ENCODE measurements at regions not wholly inside any gene's neighbourhood (a gene's known extent, or its start where the extent isn't known, plus 50 kb on each side); places are given as distances from the start of the nearest gene placed in this dataset.

DNA sequence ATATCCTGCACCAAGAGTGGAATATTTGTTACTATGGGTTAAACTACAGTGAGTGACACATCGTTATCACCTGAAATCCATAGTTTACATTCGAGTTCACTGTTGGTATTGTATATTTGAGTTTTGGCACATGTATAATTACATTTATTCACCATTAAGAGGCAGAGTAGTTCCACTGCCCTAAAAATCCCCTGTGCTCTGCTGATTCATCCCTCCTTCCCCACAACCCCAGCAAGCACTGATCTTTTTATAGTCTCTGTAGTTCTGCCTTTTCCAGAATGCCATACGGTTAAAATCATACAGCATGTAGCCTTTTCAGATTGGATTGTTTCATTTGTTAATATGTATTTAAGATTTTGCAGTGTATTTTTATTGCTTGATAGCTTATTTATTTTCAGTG is 495.2 kb downstream of the DIRAS2 start:
- Mint-ChIP-seq H3K9me3 (peaks cover 0 to 7% (median 2%) of the 10 kb centered on the region in 7 donors), H3K27me3 (ENCODE audit: low read depth in 3 of 3) (peaks cover 0 to 3% (median 2%) of the 10 kb centered on the region in 3 donors), H3K4me3 (no peak overlapping the region), H3K4me1 (no peaks in the 10 kb centered on the region), H3K36me3 (no peaks in the 10 kb centered on the region), H3K27ac (no peak overlapping the region)
- DNase-seq: no peak
- no peak overlapping the region for H3K27ac ChIP-seq (ENCODE audit: low read depth in 1 of 2, low read length in 2 of 2)
- no peak overlapping the region for H2AFZ ChIP-seq (ENCODE audit: insufficient read depth, low read depth, low read length, poor library complexity, severe bottlenecking)
- H3K4me2 ChIP-seq (replicated peaks; ENCODE audit: extremely low read depth, low read length, poor library complexity, severe bottlenecking): no peak overlapping the region
- H3K36me3 ChIP-seq (replicated peaks in 1 of 2; ENCODE audit: control insufficient read depth in 1 of 2, insufficient read depth in 2 of 2, low read length in 2 of 2): no peaks in the 10 kb centered on the region
- no peaks in the 10 kb centered on the region for H3K4me1 ChIP-seq (ENCODE audit: control insufficient read depth in 1 of 2, insufficient read depth in 2 of 2, low read length in 2 of 2)
- H4K20me1 ChIP-seq (ENCODE audit: insufficient read depth, low read length): no peaks in the 10 kb centered on the region
- H3K4me3 ChIP-seq (replicated peaks in 1 of 3; ENCODE audit: low read depth in 2 of 3, low read length in 3 of 3): no peak overlapping the region
- TF ChIP-seq, protein P1, sequence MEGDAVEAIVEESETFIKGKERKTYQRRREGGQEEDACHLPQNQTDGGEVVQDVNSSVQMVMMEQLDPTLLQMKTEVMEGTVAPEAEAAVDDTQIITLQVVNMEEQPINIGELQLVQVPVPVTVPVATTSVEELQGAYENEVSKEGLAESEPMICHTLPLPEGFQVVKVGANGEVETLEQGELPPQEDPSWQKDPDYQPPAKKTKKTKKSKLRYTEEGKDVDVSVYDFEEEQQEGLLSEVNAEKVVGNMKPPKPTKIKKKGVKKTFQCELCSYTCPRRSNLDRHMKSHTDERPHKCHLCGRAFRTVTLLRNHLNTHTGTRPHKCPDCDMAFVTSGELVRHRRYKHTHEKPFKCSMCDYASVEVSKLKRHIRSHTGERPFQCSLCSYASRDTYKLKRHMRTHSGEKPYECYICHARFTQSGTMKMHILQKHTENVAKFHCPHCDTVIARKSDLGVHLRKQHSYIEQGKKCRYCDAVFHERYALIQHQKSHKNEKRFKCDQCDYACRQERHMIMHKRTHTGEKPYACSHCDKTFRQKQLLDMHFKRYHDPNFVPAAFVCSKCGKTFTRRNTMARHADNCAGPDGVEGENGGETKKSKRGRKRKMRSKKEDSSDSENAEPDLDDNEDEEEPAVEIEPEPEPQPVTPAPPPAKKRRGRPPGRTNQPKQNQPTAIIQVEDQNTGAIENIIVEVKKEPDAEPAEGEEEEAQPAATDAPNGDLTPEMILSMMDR (IDR thresholded peaks at IDR 0.05): no peak
- H3K9me3 ChIP-seq (replicated peaks in 1 of 2; ENCODE audit: control insufficient read depth in 1 of 2, insufficient read depth in 1 of 2, low read length in 2 of 2): no peaks in the 10 kb centered on the region
- no CpG with 5 or more reads among the region's 3 CpGs for WGBS (ENCODE audit: insufficient coverage)
- H3K9ac ChIP-seq (ENCODE audit: insufficient read depth, low read length, poor library complexity, severe bottlenecking): no peak overlapping the region
- intact Hi-C loops (cut with micrococcal nuclease): loop anchor here (5.0 to 10.0 kb wide), 2 partner anchors 610 to 727 kb away; no protein-coding TSS in a partner anchor
- H3K27me3 ChIP-seq (ENCODE audit: control insufficient read depth in 2 of 2, insufficient read depth in 2 of 2, low read length in 2 of 2): no peaks in the 10 kb centered on the region
- no peaks in the 10 kb centered on the region for H3K79me2 ChIP-seq (ENCODE audit: insufficient read depth, low read length)

DNA sequence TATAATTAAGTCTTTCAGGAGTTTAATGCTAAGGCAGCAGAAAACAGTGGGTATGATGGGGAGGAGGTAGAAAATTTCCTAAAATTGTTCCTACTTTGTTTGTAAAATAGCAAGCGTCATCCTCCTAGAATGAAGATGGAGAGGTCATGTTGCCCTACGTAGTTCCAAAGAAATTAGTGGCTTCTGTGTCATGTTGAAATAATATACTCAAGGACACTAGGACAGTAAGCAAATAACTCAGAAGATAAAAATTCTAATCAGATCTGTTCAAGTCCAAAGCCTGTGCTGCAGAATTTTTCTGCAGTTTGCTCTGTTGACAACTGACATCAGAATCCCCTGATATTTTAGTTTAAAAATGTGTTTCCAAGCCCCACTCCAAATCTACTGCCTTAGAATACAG is 486.3 kb downstream of the DIRAS2 start:
- H3K4me2 ChIP-seq (replicated peaks; ENCODE audit: extremely low read depth, low read length, poor library complexity, severe bottlenecking): no peak overlapping the region
- no peak overlapping the region for H3K27ac ChIP-seq (ENCODE audit: low read depth in 1 of 2, low read length in 2 of 2)
- Mint-ChIP-seq H3K36me3 (no peaks in the 10 kb centered on the region), H3K4me1 (no peaks in the 10 kb centered on the region), H3K27ac (no peak overlapping the region), H3K4me3 (no peak overlapping the region), H3K27me3 (ENCODE audit: low read depth in 3 of 3) (peaks cover 0 to 3% (median 1%) of the 10 kb centered on the region in 3 donors), H3K9me3 (peaks cover 0 to 4% (median 4%) of the 10 kb centered on the region in 7 donors)
- no peak overlapping the region for H3K9ac ChIP-seq (ENCODE audit: insufficient read depth, low read length, poor library complexity, severe bottlenecking)
- H3K36me3 ChIP-seq (replicated peaks in 1 of 2; ENCODE audit: control insufficient read depth in 1 of 2, insufficient read depth in 2 of 2, low read length in 2 of 2): no peaks in the 10 kb centered on the region
- no peak for DNase-seq
- TF ChIP-seq, protein P1 (IDR thresholded peaks at IDR 0.05): no peak
- H4K20me1 ChIP-seq (ENCODE audit: insufficient read depth, low read length): no peaks in the 10 kb centered on the region
- no peak overlapping the region for H2AFZ ChIP-seq (ENCODE audit: insufficient read depth, low read depth, low read length, poor library complexity, severe bottlenecking)
- no peaks in the 10 kb centered on the region for H3K4me1 ChIP-seq (ENCODE audit: control insufficient read depth in 1 of 2, insufficient read depth in 2 of 2, low read length in 2 of 2)
- H3K4me3 ChIP-seq (replicated peaks in 1 of 3; ENCODE audit: low read depth in 2 of 3, low read length in 3 of 3): no peak overlapping the region
- H3K9me3 ChIP-seq (replicated peaks in 1 of 2; ENCODE audit: control insufficient read depth in 1 of 2, insufficient read depth in 1 of 2, low read length in 2 of 2): peaks cover 0 to 3% of the 10 kb centered on the region in 2 donors
- WGBS (ENCODE audit: insufficient coverage): no CpG with 5 or more reads among the region's 2 CpGs
- intact Hi-C loops (cut with micrococcal nuclease): no loop called here
- no peaks in the 10 kb centered on the region for H3K27me3 ChIP-seq (ENCODE audit: control insufficient read depth in 2 of 2, insufficient read depth in 2 of 2, low read length in 2 of 2)
- H3K79me2 ChIP-seq (ENCODE audit: insufficient read depth, low read length): no peaks in the 10 kb centered on the region
